DLD1 (cell line): ENCODE measurements at regions not wholly inside any gene's neighbourhood (a gene's known extent, or its start where the extent isn't known, plus 50 kb on each side); places are given as distances from the start of the nearest gene placed in this dataset.
"Not testable (repeated sequence)": the region's sequence is repeated elsewhere in the genome, so short reads cannot be mapped to it uniquely, and the experiment has no call there.

Experiments
- in situ Hi-C: cut with HindIII; loops from 2 replicates; pipeline ENCODE4 v1.10.0; 2017; ENCODE audit warnings: low sequenced_read_pairs

DNA sequence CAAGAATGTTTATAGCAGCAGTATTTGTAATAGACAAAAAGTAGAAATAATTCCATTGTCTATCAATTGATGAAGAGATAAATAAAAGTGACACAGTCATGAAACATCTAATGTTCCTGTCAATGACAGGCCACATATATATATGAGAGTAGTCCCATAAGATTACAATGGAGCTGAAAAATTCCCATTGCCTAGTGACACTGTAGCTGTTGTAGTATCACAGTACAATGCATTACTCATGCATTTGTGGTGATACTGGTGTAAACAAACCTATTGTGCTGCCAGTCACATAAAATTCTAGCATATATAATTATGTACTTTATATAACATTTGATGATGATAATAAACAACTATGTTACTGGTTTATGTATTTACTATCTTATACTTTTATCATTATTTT is 141.9 kb upstream of the LYPLAL1 start:
- in situ Hi-C loops = no loop called here

DNA sequence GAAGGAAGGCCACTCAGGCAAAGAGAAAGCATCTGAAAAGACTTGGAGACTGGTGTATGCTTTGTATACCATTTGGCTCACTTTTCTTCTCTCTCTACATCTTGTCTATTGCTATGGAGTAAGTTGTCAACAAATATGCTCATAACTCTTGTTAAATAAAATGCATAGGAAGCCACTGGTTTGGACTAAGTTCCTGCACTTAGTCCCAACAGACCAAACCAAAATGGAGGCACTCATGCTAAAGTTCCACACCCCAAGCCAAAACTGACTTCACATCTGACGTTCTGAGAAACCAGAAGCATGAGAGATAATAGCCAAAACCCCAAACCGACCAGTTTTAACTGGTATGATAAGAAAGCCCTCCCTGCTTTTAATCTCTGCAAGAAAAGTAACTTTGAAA is 135.3 kb upstream of the LYPLAL1 start:
- in situ Hi-C loops = no loop called here

DNA sequence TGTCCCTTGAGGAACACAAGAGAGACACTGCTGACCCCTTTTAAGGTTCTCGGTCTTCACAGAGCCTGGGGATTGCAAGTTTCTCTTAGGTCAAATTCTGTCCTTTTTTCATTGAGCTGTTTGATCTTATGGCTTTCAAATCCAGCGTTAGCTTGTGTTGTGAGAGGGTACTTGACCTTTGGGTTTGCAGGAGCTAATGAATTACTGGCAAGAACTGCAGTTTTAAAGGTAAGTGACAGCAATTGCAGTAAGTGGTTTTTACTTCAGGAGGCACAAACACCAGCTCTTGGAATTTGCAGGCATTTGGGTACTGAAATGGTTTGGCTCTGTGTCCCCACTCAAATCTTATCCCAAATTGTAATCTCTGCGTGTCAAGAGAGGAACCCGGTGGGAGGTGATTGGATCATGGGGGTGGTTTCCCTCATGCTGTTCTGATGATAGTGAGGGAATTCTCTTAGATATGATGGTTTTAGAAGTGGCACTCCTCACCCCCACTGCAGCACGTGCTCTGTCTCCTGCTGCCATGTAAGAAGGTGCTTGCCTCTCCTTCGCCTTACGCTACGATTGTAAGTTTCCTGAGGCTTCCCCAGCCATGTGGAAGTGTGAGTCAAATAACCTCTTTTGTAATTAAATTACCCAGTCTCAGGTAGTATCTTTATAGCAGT is 134.5 kb upstream of the LYPLAL1 start:
- in situ Hi-C loops = no loop called here

DNA sequence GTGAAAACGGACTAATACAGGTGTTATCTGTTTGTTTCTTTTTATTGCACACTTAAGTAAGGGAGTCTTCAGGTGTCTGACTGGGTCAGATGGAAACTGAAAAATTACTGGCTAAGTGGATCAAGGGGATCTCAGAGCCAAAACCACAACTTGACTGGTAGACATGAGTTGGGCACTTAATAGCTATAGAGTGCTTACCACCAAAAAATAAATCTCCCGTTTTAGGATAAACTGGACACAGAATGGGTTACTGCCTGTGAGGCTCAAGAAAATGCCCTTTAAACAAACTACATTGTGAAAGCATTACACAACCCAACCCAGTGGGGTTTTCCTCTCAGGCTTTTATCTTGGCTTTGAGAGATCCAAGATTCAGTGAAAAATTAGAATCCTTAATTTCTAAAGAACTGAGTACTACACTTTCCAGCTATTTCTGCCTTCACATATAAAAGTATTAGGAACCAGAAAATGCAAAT is 134.0 kb upstream of the LYPLAL1 start:
- in situ Hi-C loops = no loop called here

DNA sequence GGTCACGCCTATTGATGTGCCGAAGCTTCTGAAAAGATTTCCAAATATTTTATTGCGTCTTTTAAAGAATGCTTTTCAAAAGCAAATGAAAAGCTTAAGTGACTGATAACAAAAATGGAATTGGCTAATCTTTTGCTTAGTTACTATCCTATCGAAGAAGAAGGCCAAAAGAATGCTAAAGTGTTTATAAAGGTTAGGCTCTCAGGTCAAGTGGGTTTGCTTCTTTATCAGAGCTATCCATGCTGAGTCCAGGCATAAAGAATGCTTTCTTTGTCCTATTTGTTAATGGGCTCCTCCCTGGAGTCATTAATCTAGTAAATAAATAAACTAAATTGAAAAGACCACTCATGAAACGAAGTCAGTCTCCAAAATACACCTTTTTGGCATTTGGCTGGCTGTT is 133.4 kb upstream of the LYPLAL1 start:
- in situ Hi-C loops = no loop called here

DNA sequence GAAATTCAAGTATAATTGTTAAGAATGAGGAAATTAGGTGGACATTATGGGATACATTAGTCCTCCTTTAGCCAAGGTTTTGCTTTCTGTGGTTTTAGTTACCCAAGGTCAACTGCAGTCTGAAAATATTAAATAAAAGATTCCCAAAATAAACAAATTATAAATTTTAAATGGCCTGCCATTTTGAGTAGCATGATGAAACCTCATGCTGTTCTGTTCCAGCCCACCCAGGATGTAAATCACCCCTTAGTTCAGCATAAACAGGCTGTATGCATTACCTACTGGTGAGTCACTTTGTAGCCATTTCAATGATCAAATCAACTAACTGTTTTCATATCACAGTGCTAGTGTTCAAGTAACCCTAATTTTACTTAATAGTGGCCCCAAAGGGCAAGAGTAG is 132.5 kb upstream of the LYPLAL1 start:
- in situ Hi-C loops = no loop called here

DNA sequence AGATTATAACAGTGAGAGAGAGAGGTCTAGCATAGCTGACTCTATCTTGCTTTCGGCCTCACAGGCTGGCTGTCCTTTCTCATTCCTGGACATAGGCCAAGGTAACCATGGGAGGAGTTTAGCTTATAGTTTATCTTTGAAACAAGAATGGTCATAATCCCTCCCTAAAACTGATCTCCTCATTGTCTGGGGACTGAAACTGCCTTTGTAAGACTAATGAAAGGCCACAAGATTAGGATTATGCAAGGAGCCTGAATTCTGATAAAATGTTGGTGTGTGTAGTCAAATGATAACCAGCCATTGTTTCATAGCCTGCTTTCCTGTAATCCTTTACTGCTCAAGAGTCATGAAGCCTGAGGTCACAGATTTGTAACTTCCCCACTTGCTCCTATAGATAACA is 131.9 kb upstream of the LYPLAL1 start:
- in situ Hi-C loops = no loop called here

DNA sequence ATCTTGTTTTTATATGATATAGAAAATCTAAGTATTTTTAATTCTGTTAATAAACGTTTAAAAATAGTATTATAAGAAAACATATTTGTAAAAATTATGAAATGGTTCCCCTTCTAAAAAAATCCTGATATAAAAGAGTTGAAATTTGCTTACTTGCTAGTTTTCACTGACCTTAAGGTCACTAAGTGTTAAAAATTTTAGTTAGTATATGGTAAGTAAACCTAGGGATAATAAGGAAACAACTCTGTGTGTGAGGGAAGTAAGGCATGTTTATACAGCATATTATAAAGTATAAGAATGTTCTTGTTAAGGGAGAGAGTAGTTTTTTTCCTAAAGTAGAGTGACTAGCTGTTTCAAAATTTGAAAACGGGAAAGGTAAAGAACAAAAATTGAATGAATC is 130.9 kb upstream of the LYPLAL1 start:
- in situ Hi-C loops = no loop called here

DNA sequence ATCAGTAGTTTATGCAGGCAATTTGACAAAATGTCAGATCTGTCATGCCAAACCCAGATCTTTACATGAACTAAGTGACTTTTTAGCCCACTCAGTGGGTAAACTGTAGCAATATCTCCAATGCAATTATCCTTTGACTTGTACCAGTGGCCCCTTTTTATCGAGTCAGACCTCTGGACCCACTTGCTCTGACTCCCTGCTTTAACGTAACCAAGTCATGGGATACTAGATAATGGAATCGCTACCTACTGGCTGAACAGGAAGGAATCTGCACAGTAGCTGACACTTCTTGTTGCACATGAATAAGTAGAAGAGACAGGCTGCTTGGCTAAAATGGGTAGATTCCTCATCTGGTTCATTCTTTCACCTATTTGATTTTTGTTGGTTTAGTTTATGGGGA is 128.4 kb upstream of the LYPLAL1 start:
- in situ Hi-C loops = no loop called here

DNA sequence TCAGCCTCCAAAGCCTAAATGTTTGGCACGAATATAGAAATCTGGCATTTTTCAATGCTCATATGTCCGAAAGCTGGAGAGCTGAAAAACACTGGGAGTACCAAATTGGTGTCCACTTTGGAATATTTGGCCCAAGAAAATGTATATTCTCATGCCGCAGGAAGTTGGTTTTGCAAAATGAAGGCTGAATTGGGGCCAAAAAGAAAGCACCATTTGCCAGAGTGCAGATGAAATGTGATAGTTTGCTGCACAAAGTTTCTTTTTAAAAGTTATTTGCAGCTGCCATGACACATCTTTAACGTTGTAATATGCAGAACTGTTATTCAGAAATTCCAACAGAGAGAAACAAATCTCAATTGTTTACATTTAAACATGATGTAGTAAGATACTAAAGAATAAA is 124.2 kb upstream of the LYPLAL1 start:
- in situ Hi-C loops = no loop called here

DNA sequence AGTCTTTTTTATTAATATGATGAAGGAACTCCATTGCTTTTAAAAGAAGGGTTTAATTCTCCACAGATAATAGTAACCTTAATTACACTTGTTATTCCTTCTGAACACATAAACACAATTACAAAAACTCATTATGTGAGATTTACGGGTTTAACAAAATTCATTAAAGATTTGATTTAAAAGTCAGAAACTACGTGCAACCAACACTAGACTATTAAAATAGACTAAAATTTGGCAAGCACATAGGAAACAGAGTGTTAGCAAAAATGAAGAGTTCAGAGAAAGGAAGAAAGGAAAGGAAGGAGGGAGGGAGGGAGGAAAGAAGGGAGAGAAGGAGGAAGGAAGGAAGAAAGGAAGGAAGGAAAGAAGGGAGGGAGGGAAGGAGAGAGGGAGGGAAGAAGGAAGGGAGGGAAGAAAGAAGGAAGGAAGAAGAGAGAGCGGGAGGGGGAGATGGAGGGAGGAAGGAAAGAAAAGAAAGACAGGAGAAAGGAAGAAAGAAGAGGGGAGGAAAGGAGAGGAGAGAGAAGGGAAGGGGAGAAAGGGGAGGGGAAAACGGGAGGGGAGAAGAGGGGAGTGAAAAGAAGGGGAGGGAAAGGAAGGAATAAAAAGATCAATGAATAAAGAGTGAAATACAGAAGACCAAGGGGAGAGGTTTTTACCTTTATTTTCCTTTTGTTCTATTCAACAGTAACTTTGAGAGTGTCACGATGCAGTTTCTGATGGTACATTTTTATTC is 123.4 kb upstream of the LYPLAL1 start:
- in situ Hi-C loops = no loop called here

DNA sequence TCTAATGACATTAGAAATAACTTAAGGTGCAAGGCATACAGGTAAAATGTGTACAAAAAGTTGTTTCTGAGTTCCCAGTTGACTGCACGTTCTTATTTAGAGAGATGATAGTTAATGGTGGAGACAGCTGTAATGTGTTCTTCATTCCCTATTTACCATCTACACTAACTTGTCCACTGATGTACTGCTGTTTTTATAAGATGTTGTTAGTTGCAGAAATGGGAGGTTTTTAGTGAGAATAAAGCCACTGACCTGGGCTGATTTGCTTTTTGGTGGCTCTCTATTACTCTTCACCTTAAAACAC is 122.9 kb upstream of the LYPLAL1 start:
- in situ Hi-C loops = no loop called here

DNA sequence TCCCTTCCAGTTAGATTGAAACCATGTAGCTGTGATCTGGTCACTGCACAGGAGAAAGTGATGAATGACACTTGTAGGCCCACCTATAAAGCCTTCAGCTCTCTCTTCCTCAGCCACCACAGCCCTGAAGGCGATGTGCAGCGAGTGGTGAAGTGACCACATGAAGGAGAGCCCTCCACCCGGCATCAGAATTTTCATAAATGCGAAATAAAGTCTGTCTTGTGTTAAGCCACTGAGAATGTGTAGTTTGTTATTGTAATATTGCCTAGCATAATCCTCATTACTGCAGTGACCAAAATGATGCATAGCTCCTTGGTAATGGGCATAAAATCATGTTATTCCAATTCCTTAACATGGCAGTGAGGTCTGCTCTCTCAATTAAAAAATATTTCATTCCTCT is 122.1 kb upstream of the LYPLAL1 start:
- in situ Hi-C loops = no loop called here

DNA sequence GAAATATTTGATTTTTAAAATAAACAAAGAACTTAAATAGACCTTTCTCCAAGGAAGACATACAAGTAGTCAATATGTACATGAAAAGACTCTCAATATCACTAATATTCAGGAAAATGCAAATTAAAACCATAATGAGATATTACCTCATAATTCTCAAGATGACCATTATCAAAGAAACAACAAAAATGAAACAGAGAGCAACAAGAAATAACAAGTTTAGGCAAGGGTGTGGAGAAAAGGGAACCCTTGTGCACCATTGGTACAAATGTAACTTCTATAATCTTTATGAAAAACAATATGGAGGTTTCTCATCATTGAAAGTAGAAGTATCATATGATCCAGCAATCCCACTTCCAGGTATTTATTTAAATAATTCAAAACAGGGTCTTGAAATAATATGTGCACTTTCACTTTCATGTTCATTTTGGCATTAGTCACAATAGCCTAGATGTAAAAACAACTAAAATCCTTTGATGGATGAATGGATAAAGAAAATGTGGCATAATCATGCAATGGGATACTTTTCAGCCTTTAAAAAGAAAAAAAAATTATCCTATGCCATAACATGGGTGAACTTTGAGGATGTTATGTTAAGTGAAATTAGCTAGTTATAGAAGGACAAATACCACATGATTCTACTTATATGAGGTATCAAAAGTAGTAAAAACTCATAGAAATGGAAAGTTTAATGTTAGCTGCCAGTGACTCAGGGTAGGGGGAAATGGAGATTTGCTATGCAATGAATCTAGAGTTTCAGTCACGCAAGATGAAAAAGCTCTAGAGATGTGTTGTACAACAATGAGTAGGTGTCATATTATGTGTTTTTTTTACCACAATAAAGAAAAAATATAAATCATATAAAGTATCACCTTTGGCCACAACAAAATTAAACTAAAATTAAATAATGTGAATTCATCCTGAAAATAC is 114.5 kb upstream of the LYPLAL1 start:
- in situ Hi-C loops = no loop called here

DNA sequence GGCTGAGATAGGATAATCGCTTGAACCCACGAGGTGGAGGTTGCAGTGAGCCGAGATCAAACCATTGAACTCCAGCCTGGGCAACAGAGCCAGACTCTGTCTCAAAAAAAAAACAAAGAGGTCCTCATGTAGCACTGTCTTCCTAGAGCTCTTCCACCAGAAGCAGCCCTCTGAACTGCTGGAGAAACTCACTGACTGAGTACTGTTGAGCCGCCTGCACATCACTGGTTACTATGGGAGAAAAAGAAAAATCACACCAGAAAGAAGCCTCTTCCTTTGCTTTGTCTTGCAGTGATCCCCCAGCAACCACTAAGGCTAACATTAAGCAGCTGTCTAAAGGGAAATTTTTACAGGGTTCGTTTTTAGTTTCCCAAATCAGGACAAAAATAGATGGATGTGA is 112.9 kb upstream of the LYPLAL1 start:
- in situ Hi-C loops = no loop called here

DNA sequence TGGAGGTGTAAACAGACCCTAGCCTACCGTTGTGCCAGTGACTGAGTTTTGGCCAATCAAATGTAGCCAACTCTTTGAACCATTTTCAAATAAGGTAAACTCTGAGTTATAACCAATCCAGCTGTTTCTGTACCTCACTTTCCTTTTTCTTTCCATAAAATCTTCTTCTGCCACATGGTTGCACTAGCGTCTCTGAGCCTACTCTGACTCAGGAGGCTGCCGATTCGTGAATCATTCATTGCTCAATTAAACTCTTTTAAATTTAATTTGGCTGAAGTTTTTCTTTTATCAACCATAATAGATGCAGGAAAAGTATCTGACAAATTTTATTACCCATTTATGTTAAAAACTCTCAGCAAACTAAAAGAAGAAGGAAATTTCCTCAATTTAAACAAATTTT is 111.5 kb upstream of the LYPLAL1 start:
- in situ Hi-C loops = no loop called here

DNA sequence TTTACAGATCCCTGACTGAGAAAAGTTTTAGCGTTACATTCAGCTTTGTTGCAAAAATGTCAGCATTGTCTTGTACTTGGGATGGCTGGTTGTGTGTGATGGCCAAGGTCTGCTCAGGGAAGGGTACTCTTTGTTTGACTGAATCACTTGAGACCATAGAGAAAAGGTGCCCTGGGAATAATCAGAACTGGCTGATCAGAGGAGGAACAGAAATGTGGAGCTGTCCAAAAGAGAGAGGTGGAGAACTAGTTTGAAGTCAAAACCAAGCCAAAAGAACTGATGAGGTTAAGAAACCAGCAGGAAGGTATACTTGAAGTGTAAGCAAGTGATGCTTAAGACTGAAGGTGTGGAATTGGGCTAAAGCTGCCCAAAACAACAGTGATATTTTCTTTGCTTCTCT is 107.6 kb upstream of the LYPLAL1 start:
- in situ Hi-C loops = no loop called here

DNA sequence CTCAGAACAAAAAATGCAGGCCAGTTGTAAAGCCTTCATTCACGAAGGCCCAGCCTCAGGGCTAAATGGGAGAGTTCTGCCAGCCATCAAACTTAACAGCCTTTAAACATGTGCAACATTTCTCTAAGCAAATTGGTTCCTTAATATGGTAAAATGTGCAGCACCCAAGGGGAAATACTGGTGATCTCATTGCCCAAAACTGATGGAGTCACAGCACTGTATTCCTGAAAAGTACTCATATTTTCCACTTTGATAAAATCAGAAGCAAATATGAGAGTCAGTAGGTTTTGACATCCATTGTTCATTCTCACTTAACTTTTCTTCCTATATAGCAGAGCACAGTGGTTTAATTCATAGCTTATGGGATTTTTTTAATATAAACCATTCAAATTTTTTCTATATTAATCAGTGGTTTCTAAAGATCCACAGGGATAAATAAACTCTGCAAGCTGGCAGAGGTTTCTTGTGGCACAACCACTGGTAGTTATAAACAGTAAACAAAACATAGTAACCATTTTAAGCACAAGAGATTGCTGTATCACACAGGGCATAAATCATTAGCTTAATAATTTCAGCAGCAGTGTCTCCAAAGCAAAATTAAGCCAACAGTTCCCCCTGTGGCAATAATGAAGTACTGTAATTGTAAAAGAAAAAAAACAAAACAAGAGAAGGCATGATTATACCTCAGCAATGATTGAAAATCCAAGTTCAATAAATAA is 106.9 kb upstream of the LYPLAL1 start:
- in situ Hi-C loops = no loop called here

DNA sequence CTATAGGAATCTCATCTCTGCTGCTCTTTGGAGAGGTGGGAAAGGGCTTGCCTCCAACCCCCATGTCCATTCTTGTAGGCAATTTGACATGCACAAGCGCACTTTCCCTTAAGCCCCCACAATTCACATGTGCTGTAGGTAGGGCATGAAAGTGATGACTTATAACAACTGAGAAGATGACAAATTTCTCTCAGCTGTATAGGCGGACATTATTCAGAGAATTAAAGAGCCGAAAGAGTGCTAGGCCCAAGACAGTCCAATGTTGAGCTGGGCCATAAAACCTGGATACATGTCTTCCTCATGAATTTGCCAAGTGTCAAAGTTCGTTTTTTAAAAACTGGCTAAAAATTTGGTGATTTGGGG is 106.3 kb upstream of the LYPLAL1 start:
- in situ Hi-C loops = no loop called here

DNA sequence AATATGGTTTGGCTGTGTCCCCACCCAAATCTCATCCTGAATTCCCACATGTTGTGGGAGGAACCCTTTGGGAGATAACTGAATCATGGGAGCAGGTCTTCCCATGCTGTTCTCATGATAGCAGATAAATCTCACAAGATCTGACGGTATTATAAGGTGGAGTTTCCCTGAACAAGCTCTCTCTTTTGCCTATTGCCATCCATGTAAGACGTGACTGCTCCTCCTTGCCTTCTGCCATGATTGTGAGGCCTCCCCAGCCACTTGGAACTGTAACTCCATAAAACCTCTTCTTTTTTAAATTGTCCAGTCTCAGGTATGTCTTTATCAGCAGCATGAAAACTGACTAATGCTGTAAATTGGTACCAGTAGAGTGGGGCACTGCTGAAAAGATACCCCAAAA is 103.3 kb upstream of the LYPLAL1 start:
- in situ Hi-C loops = not testable (repeated sequence)

DNA sequence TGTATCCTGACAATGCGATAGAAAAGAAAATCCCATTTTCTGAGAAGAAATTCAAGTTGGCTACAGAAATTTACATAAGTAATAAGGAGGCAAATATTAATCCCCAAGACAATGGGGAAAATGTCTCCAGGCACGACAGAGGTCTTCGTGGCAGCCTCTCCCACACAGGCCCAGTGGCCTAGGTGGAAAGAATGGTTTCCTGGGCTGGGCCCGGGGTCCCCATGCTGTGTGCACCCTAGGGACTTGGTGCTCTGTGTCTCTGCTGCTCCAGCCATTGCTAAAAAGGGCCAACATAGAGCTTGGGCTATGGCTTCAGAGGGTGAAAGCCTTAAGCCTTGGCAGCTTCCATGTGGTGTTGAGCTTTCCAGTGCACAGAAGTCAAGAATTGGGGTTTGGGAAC is 102.5 kb upstream of the LYPLAL1 start:
- in situ Hi-C loops = no loop called here
